GM18858 (cell line): ENCODE measurements at regions not wholly inside any gene's neighbourhood (a gene's known extent, or its start where the extent isn't known, plus 50 kb on each side); places are given as distances from the start of the nearest gene placed in this dataset.

Experiments used
- ATAC-seq: cut with Tn5 transposase; IDR thresholded peaks from one replicate; pipeline ENCODE4 v1.9.1; 2021; ENCODE audit not compliant: unreplicated experiment

- no peak for ATAC-seq
Measured at GRCh38 chr1:212221801-212222200, 63.4 kb upstream of the PPP2R5A start.

- no peak for ATAC-seq
Measured at GRCh38 chr1:212224102-212224501, 61.1 kb upstream of the PPP2R5A start.

- no peak for ATAC-seq
Measured at GRCh38 chr1:212225416-212225815, 59.8 kb upstream of the PPP2R5A start.

- ATAC-seq: no peak
Measured at GRCh38 chr1:212225871-212226302, 59.3 kb upstream of the PPP2R5A start.

GRCh38 chr1:212226467-212226866 lies 58.7 kb upstream of the PPP2R5A start:
- no peak for ATAC-seq

GRCh38 chr1:212228076-212228475 lies 57.1 kb upstream of the PPP2R5A start:
- no peak for ATAC-seq

- no peak for ATAC-seq
Measured at GRCh38 chr1:212228591-212229119, 56.6 kb upstream of the PPP2R5A start.

GRCh38 chr1:212229654-212230053 lies 55.6 kb upstream of the PPP2R5A start:
- ATAC-seq: no peak

- ATAC-seq: no peak
Measured at GRCh38 chr1:212230329-212230728, 54.9 kb upstream of the PPP2R5A start.

GRCh38 chr1:212231372-212231771 lies 53.8 kb upstream of the PPP2R5A start:
- no peak for ATAC-seq

GRCh38 chr1:212232090-212232489 lies 53.1 kb upstream of the PPP2R5A start:
- no peak for ATAC-seq

- ATAC-seq: no peak
Measured at GRCh38 chr1:212233321-212233720, 51.9 kb upstream of the PPP2R5A start.

GRCh38 chr1:212234431-212235395 lies 50.5 kb upstream of the PPP2R5A start:
- ATAC-seq: peak; percentile 75
